SU-DHL-6 (cell line): ENCODE measurements at regions not wholly inside any gene's neighbourhood (a gene's known extent, or its start where the extent isn't known, plus 50 kb on each side); places are given as distances from the start of the nearest gene placed in this dataset.

Experiments
- H2AFZ ChIP-seq: fragments of 200-600 bp; sonication (generic); 2 replicates; pipeline ENCODE4 v1.6.1; 2014; ENCODE audit warnings: low read depth, mild to moderate bottlenecking, moderate library complexity, mixed read lengths, antibody characterized with exemption, low read length; ENCODE audit not compliant: severe bottlenecking
- H3F3A ChIP-seq: fragments of 200-600 bp; shearing (Covaris generic); 2 replicates; pipeline ENCODE4 v1.6.0; 2016; ENCODE audit warnings: antibody characterized with exemption, mild to moderate bottlenecking; ENCODE audit not compliant: insufficient read depth
- H3K27ac ChIP-seq: fragments of 200-600 bp; sonication (generic); 2 replicates; pipeline ENCODE4 v1.5.1; 2016; ENCODE audit warnings: low read depth, mild to moderate bottlenecking, low read length, moderate library complexity, mixed read lengths
- H3K27me3 ChIP-seq: fragments of 200-600 bp; sonication (generic), shearing (Covaris generic); 2 replicates; pipeline ENCODE4 v1.6.0; 2014; ENCODE audit warnings: mild to moderate bottlenecking, low read length
- H3K36me3 ChIP-seq: fragments of 200-600 bp; sonication (generic); 2 replicates; pipeline ENCODE4 v1.6.1; 2014; ENCODE audit warnings: mild to moderate bottlenecking, low read length, mixed read lengths
- H3K4me2 ChIP-seq: fragments of 300-600, 200-600 bp; shearing (Covaris generic), sonication (generic); 2 replicates; pipeline ENCODE4 v1.6.0; 2014; ENCODE audit warnings: low read length, low read depth, mild to moderate bottlenecking; ENCODE audit not compliant: poor library complexity, severe bottlenecking
- H3K4me3 ChIP-seq: fragments of 200-600 bp; sonication (generic); 2 replicates; pipeline ENCODE4 v1.5.1; 2014; ENCODE audit warnings: antibody characterized with exemption, low read length, mild to moderate bottlenecking, mixed read lengths; ENCODE audit not compliant: insufficient read depth, poor library complexity, severe bottlenecking
- H3K79me2 ChIP-seq: fragments of 200-600 bp; sonication (generic); 2 replicates; pipeline ENCODE4 v1.6.1; 2014; ENCODE audit warnings: mild to moderate bottlenecking, low read length, moderate library complexity; ENCODE audit not compliant: insufficient read depth
- H3K9ac ChIP-seq: fragments of 200-600 bp; sonication (generic); 2 replicates; pipeline ENCODE4 v1.7.0; 2014; ENCODE audit warnings: mild to moderate bottlenecking, low read length
- H3K9me2 ChIP-seq: fragments of 200-600 bp; sonication (generic); replicated peaks from 2 replicates; pipeline ENCODE4 v1.6.1; 2014; ENCODE audit warnings: low read length; ENCODE audit not compliant: insufficient read depth
- H3K9me3 ChIP-seq: fragments of 200-600 bp; sonication (generic); 2 replicates; pipeline ENCODE4 v1.6.1; 2014; ENCODE audit warnings: low read length, mixed read lengths; ENCODE audit not compliant: insufficient read depth
- H4K20me1 ChIP-seq: fragments of 200-600 bp; sonication (generic); 2 replicates; pipeline ENCODE4 v1.6.1; 2014; ENCODE audit warnings: low read depth, mild to moderate bottlenecking, antibody characterized with exemption, low read length, moderate library complexity, mixed read lengths
- EZH2phosphoT487 ChIP-seq: fragments of 200-600 bp; sonication (generic), shearing (Covaris generic); conservative IDR thresholded peaks from 2 replicates; pipeline ENCODE4 v1.6.1; 2018; ENCODE audit warnings: mild to moderate bottlenecking, antibody characterized with exemption, low read length, moderate library complexity, mixed read lengths
- TF ChIP-seq, protein P1 (sequence below): fragments of 200-600 bp; sonication (generic); IDR thresholded peaks from one replicate; pipeline ENCODE4 v1.5.1; 2017; ENCODE audit warnings: antibody characterized with exemption, mild to moderate bottlenecking, low read length, moderate library complexity; ENCODE audit not compliant: insufficient read depth, poor library complexity, severe bottlenecking

DNA sequence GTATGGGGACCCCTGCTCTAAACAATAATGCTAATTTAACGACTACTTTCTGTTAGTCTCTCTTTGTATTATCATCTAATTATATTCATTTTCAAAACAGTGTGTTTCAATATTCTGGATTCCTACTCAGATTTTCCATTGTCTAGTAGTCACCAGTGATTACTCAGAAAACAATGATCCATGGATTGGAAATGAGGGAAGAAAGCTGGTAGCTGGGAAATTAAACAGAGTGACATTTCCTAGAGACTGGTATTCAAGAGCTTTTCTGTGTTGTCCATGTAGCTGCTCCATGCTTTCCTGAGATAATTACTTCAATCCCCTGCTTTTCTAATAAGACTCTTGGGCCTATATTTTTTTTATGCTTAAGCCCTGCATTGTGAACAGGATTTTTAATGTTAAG lies 1862.1 kb upstream of the C9orf72 start:
- H3K4me3 ChIP-seq, result no peak overlapping the region
- H3K36me3 ChIP-seq, result no peaks in the 10 kb centered on the region
- H3K27me3 ChIP-seq, result no peaks in the 10 kb centered on the region
- no peak overlapping the region for H3K27ac ChIP-seq
- TF ChIP-seq EZH2phosphoT487, result no peak
- TF ChIP-seq, protein P1, sequence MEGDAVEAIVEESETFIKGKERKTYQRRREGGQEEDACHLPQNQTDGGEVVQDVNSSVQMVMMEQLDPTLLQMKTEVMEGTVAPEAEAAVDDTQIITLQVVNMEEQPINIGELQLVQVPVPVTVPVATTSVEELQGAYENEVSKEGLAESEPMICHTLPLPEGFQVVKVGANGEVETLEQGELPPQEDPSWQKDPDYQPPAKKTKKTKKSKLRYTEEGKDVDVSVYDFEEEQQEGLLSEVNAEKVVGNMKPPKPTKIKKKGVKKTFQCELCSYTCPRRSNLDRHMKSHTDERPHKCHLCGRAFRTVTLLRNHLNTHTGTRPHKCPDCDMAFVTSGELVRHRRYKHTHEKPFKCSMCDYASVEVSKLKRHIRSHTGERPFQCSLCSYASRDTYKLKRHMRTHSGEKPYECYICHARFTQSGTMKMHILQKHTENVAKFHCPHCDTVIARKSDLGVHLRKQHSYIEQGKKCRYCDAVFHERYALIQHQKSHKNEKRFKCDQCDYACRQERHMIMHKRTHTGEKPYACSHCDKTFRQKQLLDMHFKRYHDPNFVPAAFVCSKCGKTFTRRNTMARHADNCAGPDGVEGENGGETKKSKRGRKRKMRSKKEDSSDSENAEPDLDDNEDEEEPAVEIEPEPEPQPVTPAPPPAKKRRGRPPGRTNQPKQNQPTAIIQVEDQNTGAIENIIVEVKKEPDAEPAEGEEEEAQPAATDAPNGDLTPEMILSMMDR, result no peak
- no peaks in the 10 kb centered on the region for H3F3A ChIP-seq
- no peak overlapping the region for H2AFZ ChIP-seq
- no peaks in the 10 kb centered on the region for H4K20me1 ChIP-seq
- no peaks in the 10 kb centered on the region for H3K9me3 ChIP-seq
- H3K79me2 ChIP-seq, result no peaks in the 10 kb centered on the region
- H3K4me2 ChIP-seq, result no peak overlapping the region
- H3K9ac ChIP-seq, result no peak overlapping the region
- no peaks in the 10 kb centered on the region for H3K9me2 ChIP-seq

DNA sequence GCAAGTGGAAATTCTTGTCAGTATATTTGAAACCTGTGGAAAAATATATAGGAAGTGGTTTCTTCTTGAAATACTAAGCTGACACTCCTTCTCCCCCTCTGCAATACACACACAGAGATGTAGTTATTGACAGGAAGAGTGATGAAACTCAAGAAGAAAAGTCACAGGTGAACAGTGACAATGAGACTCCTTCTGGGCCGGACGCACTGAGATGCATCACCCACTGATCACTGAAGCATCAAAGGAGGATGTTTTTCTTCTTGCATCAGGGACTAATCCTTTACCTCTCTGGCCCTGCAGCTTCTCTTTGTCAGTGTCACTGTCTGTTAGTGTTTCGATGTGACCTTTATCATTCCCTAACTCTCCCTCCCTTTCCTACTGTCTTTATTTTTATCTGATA lies 1864.2 kb upstream of the C9orf72 start:
- H3K4me2 ChIP-seq, result no peak overlapping the region
- no peaks in the 10 kb centered on the region for H3F3A ChIP-seq
- no peaks in the 10 kb centered on the region for H3K36me3 ChIP-seq
- no peaks in the 10 kb centered on the region for H3K9me3 ChIP-seq
- H3K4me3 ChIP-seq, result no peak overlapping the region
- H3K27ac ChIP-seq, result no peak overlapping the region
- H3K9me2 ChIP-seq, result no peaks in the 10 kb centered on the region
- no peaks in the 10 kb centered on the region for H4K20me1 ChIP-seq
- H3K27me3 ChIP-seq, result no peaks in the 10 kb centered on the region
- TF ChIP-seq, protein P1, result no peak
- no peak for TF ChIP-seq EZH2phosphoT487
- no peak overlapping the region for H3K9ac ChIP-seq
- H2AFZ ChIP-seq, result no peak overlapping the region
- H3K79me2 ChIP-seq, result no peaks in the 10 kb centered on the region

DNA sequence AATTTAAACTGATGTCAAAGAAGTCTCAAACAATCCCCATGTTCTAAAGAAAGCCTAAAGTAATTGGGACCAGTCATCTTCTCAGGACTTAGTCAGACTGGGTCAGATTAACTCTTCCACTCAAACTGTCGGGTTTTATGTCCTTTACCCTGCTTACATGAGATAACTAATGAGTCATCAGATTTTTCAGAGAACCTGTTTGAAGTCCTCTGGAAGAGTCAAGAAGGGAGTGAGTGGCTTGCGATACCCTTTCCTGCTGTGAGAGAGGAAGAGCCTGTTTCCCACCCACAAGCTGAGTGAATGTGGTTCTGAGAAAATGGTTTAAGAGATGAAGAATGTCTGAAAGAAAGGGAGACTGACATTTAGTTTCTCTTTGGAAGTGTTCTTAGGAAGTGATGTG lies 1866.7 kb upstream of the C9orf72 start:
- Histone ChIP-seq H3K27me3 (no peaks in the 10 kb centered on the region), H2AFZ (no peak overlapping the region), H4K20me1 (no peaks in the 10 kb centered on the region), H3K27ac (no peak overlapping the region), H3K36me3 (no peaks in the 10 kb centered on the region), H3K9me3 (peaks cover 6% of the 10 kb centered on the region; the same call in 1 of the 2 replicates), H3K9ac (no peak overlapping the region), H3K4me2 (no peak overlapping the region), H3K79me2 (no peaks in the 10 kb centered on the region), H3K9me2 (no peaks in the 10 kb centered on the region), H3F3A (no peaks in the 10 kb centered on the region), H3K4me3 (no peak overlapping the region)
- TF ChIP-seq, protein P1, result no peak
- no peak for TF ChIP-seq EZH2phosphoT487
